IMR-90 (cell line): ENCODE measurements at regions not wholly inside any gene's neighbourhood (a gene's known extent, or its start where the extent isn't known, plus 50 kb on each side); places are given as distances from the start of the nearest gene placed in this dataset.

Source experiments
- ATAC-seq: fragments of 200-7000 bp; cut with Tn5 transposase; 2 replicates; pipeline ENCODE4 v1.9.1; 2020; ENCODE audit warnings: low read depth, mild to moderate bottlenecking, moderate library complexity
- BruUV-seq: library from RNA; stranded (reverse); fragments of 400-500 nt; replicated peaks from 2 replicates; lab custom pipeline; 2021; lab: Mats Ljungman, UMichigan
- CTCF ChIA-PET: fragments of 300-600 bp; formaldehyde crosslinking; extraction: SDS; loops from one replicate; lab custom pipeline; 2021; ENCODE audit warnings: antibody characterized with exemption; lab: Yijun Ruan, JAX
- POLR2A ChIA-PET: fragments of 300-600 bp; sonication (Branson Sonifier 250); formaldehyde crosslinking; loops from one replicate; lab custom pipeline; 2022; ENCODE audit warnings: antibody characterized with exemption; ENCODE audit not compliant: unreplicated experiment; lab: Charles Lee
- DNase-seq: peaks from one replicate; pipeline ENCODE4 v3.0.0; 2013
- H2AFZ ChIP-seq: replicated peaks from 2 replicates; pipeline ENCODE3; 2013; ENCODE audit warnings: low read length, mild to moderate bottlenecking; ENCODE audit not compliant: poor library complexity
- H2AK5ac ChIP-seq: 2 replicates; pipeline ENCODE4 v1.6.1; 2013; ENCODE audit warnings: low read depth, low read length, inconsistent platforms
- H2AK9ac ChIP-seq: replicated peaks from 2 replicates; pipeline ENCODE3; 2013; ENCODE audit warnings: mild to moderate bottlenecking, low read depth, low read length, moderate library complexity; ENCODE audit not compliant: poor library complexity
- H2BK120ac ChIP-seq: 2 replicates; pipeline ENCODE4 v1.6.1; 2013; ENCODE audit warnings: low read depth, low read length, inconsistent platforms
- H2BK15ac ChIP-seq: 3 replicates; pipeline ENCODE4 v1.6.1; 2013; ENCODE audit warnings: low read depth, low read length, inconsistent platforms
- H2BK20ac ChIP-seq: 2 replicates; pipeline ENCODE4 v1.6.1; 2013; ENCODE audit warnings: low read depth, mild to moderate bottlenecking, inconsistent platforms, low read length, moderate library complexity
- H2BK5ac ChIP-seq: 2 replicates; pipeline ENCODE4 v1.6.1; 2013; ENCODE audit warnings: mild to moderate bottlenecking, low read depth, low read length, inconsistent platforms; ENCODE audit not compliant: poor library complexity, severe bottlenecking
- H3K14ac ChIP-seq: replicated peaks from 2 replicates; pipeline ENCODE4 v1.6.1; 2013; ENCODE audit warnings: low read depth, low read length, inconsistent platforms
- H3K18ac ChIP-seq: 2 replicates; pipeline ENCODE4 v1.6.1; 2013; ENCODE audit warnings: low read depth, low read length, control low read depth
- H3K23ac ChIP-seq: 2 replicates; pipeline ENCODE4 v1.6.1; 2013; ENCODE audit warnings: low read depth, low read length, inconsistent platforms
- H3K27ac ChIP-seq: 2 replicates; pipeline ENCODE4 v1.5.1; 2013; ENCODE audit warnings: mild to moderate bottlenecking, control low read depth, low read length; ENCODE audit not compliant: insufficient read depth
- H3K27me3 ChIP-seq: 2 replicates; pipeline ENCODE4 v1.6.1; 2013; ENCODE audit warnings: low read length; ENCODE audit not compliant: control insufficient read depth, insufficient read depth
- H3K36me3 ChIP-seq: 2 replicates; pipeline ENCODE4 v1.6.1; 2013; ENCODE audit warnings: low read length, mixed read lengths; ENCODE audit not compliant: control insufficient read depth, insufficient read depth
- H3K4ac ChIP-seq: 2 replicates; pipeline ENCODE4 v1.6.1; 2013; ENCODE audit warnings: low read depth, low read length, inconsistent platforms
- H3K4me1 ChIP-seq: 2 replicates; pipeline ENCODE4 v1.6.1; 2013; ENCODE audit warnings: low read length, mixed read lengths; ENCODE audit not compliant: control insufficient read depth, insufficient read depth
- H3K4me2 ChIP-seq: 2 replicates; pipeline ENCODE4 v1.6.1; 2013; ENCODE audit warnings: low read depth, mild to moderate bottlenecking, control low read depth, low read length, moderate library complexity
- H3K4me3 ChIP-seq: 2 replicates; pipeline ENCODE4 v1.5.1; 2013; ENCODE audit warnings: low read depth, mild to moderate bottlenecking, control low read depth, low read length, moderate library complexity; ENCODE audit not compliant: insufficient read depth
- H3K56ac ChIP-seq: 2 replicates; pipeline ENCODE4 v1.6.1; 2013; ENCODE audit warnings: low read length, inconsistent platforms; ENCODE audit not compliant: insufficient read depth; ENCODE audit errors: extremely low read depth
- H3K79me1 ChIP-seq, 2 experiments: 2 replicates each; pipeline ENCODE4 v1.6.1; 2013; ENCODE audit warnings: low read length in 2 of 2, inconsistent platforms in 1 of 2, low read depth in 1 of 2
- H3K9ac ChIP-seq: 2 replicates; pipeline ENCODE4 v1.6.1; 2013; ENCODE audit warnings: low read depth, low read length, control low read depth
- H3K9me1 ChIP-seq: 2 replicates; pipeline ENCODE4 v1.6.1; 2013; ENCODE audit warnings: low read length, inconsistent platforms; ENCODE audit not compliant: insufficient read depth
- H3K9me3 ChIP-seq: 2 replicates; pipeline ENCODE4 v1.6.1; 2013; ENCODE audit warnings: low read length; ENCODE audit not compliant: control insufficient read depth, insufficient read depth
- H4K20me1 ChIP-seq: 2 replicates; pipeline ENCODE4 v1.6.1; 2013; ENCODE audit warnings: low read length, inconsistent platforms; ENCODE audit not compliant: insufficient read depth
- H4K5ac ChIP-seq: 2 replicates; pipeline ENCODE4 v1.6.1; 2013; ENCODE audit warnings: mild to moderate bottlenecking, low read depth, low read length, control low read depth
- H4K8ac ChIP-seq, 2 experiments: 2 replicates each; pipeline ENCODE4 v1.6.1; 2013; ENCODE audit warnings: low read depth in 2 of 2, low read length in 2 of 2, control low read depth in 1 of 2, inconsistent platforms in 1 of 2
- H4K91ac ChIP-seq: 2 replicates; pipeline ENCODE4 v1.6.1; 2013; ENCODE audit warnings: low read depth, low read length, inconsistent platforms; ENCODE audit not compliant: insufficient read depth
- CHD1 ChIP-seq: IDR thresholded peaks from 2 replicates; pipeline ENCODE4 v1.6.1; 2012; ENCODE audit warnings: low read depth, low read length, improper control_type of control experiment
- POLR2A ChIP-seq: IDR thresholded peaks from 2 replicates; pipeline ENCODE4 v1.6.1; 2012; ENCODE audit warnings: mild to moderate bottlenecking, low read depth, low read length
- WGBS, 2 experiments: methylation state at CpG; one replicate each; pipeline versions ENCODE4 v1.1.5 to v1.1.7; 2013; ENCODE audit warnings: missing lambda C conversion rate in 2 of 2; ENCODE audit not compliant: insufficient read length in 1 of 2; ENCODE audit errors: extremely low coverage in 2 of 2; 5-methylcytosine and 5-hydroxymethylcytosine counted together
- dilution Hi-C: fragments of 300-500 bp; cut with HindIII; formaldehyde crosslinking; loops from one replicate; pipeline ENCODE4 v1.14.3; 2018; ENCODE audit warnings: low sequenced_read_pairs; ENCODE audit not compliant: unreplicated experiment
- in situ Hi-C: fragments of 300-500 bp; cut with MboI; formaldehyde crosslinking; loops from 3 replicates; pipeline ENCODE4 v1.14.3; 2019; ENCODE audit warnings: low sequenced_read_pairs, inconsistent platforms, mixed read lengths
- intact Hi-C: fragments of 100-400 bp; cut with micrococcal nuclease; formaldehyde crosslinking; loops from 2 replicates; pipeline ENCODE4 v1.10.0; 2022

DNA sequence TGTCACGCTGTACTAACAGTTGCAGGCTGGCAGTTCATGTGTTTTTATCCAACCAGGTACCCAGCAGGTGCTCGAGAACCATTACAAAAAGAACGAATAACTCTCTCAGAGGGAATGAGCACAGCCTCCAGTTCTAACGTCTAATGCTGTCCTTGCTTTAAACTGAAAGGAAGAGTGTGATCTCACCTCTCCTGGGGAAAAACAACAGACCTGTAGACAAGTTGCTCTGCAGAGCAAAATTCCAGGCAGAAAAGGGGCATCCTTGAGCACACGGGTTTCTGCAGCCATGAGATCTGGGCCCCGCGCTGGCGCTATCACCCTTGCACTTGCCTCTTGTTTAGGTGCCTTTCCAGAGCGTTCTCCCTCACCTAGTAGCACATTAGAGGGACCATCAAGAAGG lies 92.5 kb upstream of the DNAH5 start:
- in situ Hi-C loops (no loop called here), intact Hi-C loops (loop anchor here (1.0 to 2.0 kb wide), 4 partner anchors 17 to 228 kb away; no protein-coding TSS in a partner anchor), dilution Hi-C loops (no loop called here)
- peaks cover 53% of the 10 kb centered on the region for H3K4me1 ChIP-seq
- DNase-seq (peak; percentile 52), ATAC-seq (no peak)
- peak overlapping the region; percentile 84 for H4K5ac ChIP-seq
- peak overlapping the region; percentile 98 for H2BK5ac ChIP-seq
- peak overlapping the region; percentile 100 for H2AK5ac ChIP-seq
- peaks cover 43 to 72% of the 10 kb centered on the region in 2 experiments for H3K79me1 ChIP-seq
- H3K56ac ChIP-seq: peak overlapping the region; percentile 100
- H4K8ac ChIP-seq: peak overlapping the region; percentile 99 to 100
- H3K18ac ChIP-seq: peak overlapping the region; percentile 97
- ChIA-PET CTCF (interaction anchor here (1.2 kb wide), 1 partner anchor 30 kb away, joined by 3 read pairs; no protein-coding TSS in a partner anchor), POLR2A (interaction anchor here (1.6 kb wide), 1 partner anchor 108 kb away, joined by 4 read pairs; no protein-coding TSS in a partner anchor)
- 75% methylated on average over 5 of the region's 9 CpGs; no CpG with 5 or more reads in 1 of the 2 experiments for WGBS, 2 experiments
- no peak overlapping the region for H2AFZ ChIP-seq
- peak overlapping the region; percentile 98 for H3K23ac ChIP-seq
- H3K4ac ChIP-seq: peak overlapping the region; percentile 100
- no peaks in the 10 kb centered on the region for H3K36me3 ChIP-seq
- H2BK20ac ChIP-seq: peak overlapping the region; percentile 100
- peak overlapping the region; percentile 35; the same call in 1 of the 2 replicates for H3K4me2 ChIP-seq
- 0 out of 2 replicates have a peak, but pooled peaks have one; percentile 11 for TF ChIP-seq CHD1
- TF ChIP-seq POLR2A: no peak
- peak overlapping the region; percentile 68 for H3K9ac ChIP-seq
- H3K27ac ChIP-seq: peak overlapping the region; percentile 98
- peak overlapping the region; percentile 96 for H2BK15ac ChIP-seq
- peak overlapping the region; percentile 100 for H4K91ac ChIP-seq
- no peak overlapping the region for H3K4me3 ChIP-seq
- H3K14ac ChIP-seq: peak overlapping the region; percentile 100
- H3K27me3 ChIP-seq: no peaks in the 10 kb centered on the region
- H2BK120ac ChIP-seq: peak overlapping the region; percentile 100
- H3K9me3 ChIP-seq: no peaks in the 10 kb centered on the region
- H2AK9ac ChIP-seq: peak overlapping the region; percentile 95
- BruUV-seq: no TSS peak
- H3K9me1 ChIP-seq: peaks cover 45% of the 10 kb centered on the region
- no peaks in the 10 kb centered on the region for H4K20me1 ChIP-seq
